Adrenal gland (tissue), 9 donors: ENCODE measurements at regions not wholly inside any gene's neighbourhood (a gene's known extent, or its start where the extent isn't known, plus 50 kb on each side); places are given as distances from the start of the nearest gene placed in this dataset.

Experiments
- DNase-seq, 7 donors: peaks; one replicate each; pipeline ENCODE4 v3.0.0-alpha.2; 2019 to 2020
- H3K27ac ChIP-seq, 5 donors: fragments of 200-600 bp; sonication (generic) in 4 of 5; 1 replicate in 3 of 5; 2 replicates in 2 of 5; pipeline versions ENCODE4 v1.5.1 to v1.8.0; 2016 to 2020; ENCODE audit warnings: mild to moderate bottlenecking in 1 of 5
- H3K27me3 ChIP-seq: fragments of 200-600 bp; 2 replicates; pipeline ENCODE4 v1.8.0; 2021
- H3K36me3 ChIP-seq, 2 donors: fragments of 200-600 bp; replicated peaks in 1 of 2; 1 replicate in 1 of 2; 2 replicates in 1 of 2; pipeline versions ENCODE4 v1.5.1 to v1.8.0; 2018 to 2022
- H3K4me1 ChIP-seq, 2 donors: fragments of 200-600 bp; replicated peaks in 1 of 2; 1 replicate in 1 of 2; 2 replicates in 1 of 2; pipeline versions ENCODE4 v1.5.1 to v1.8.0; 2018 to 2021
- H3K4me3 ChIP-seq, 4 donors: fragments of 200-600 bp; sonication (generic) in 3 of 4; one replicate each; pipeline ENCODE4 v1.5.1; 2016 to 2018
- H3K9me3 ChIP-seq, 3 donors: fragments of 200-600 bp; sonication (generic) in 1 of 3; replicated peaks in 1 of 3; 1 replicate in 2 of 3; 2 replicates in 1 of 3; pipeline versions ENCODE4 v1.5.1 to v1.8.0; 2016 to 2021
- POLR2A ChIP-seq, 2 donors: fragments of 450-650 bp; IDR thresholded peaks; one replicate each; pipeline ENCODE4 v1.6.1; 2017; ENCODE audit warnings: antibody characterized with exemption in 2 of 2, mild to moderate bottlenecking in 2 of 2, moderate library complexity in 1 of 2
- WGBS, 4 donors: extraction: QIAGEN DNeasy Blood & Tissue Kit in 2 of 4; methylation state at CpG; one replicate each; pipeline versions ENCODE4 v1.1.5 to v1.1.7; 2013 to 2017; 5-methylcytosine and 5-hydroxymethylcytosine counted together
- intact Hi-C, 2 donors: fragments of 100-400 bp; cut with DNase I; formaldehyde crosslinking; loops; one replicate each; pipeline versions ENCODE4 v1.14.1 to v1.15.0; 2022 to 2023
- TF ChIP-seq, protein P1 (sequence below), 6 experiments: fragments of 450-650 bp in 4 of 6; fragments of 200-600 bp in 2 of 6; sonication (generic) in 1 of 6; IDR thresholded peaks; 1 replicate in 5 of 6; 2 replicates in 1 of 6; pipeline versions ENCODE4 v1.5.1 to v1.8.0; 2016 to 2021; ENCODE audit warnings: antibody characterized with exemption in 6 of 6, mild to moderate bottlenecking in 2 of 6, moderate library complexity in 1 of 6
- donor health status: healthy with polysubstance abuse.
- donor health status: Bipolar disorder and iron deficiency.
- donor health status: DM: yes; HTN: yes; CAD: no.
- donor health status: DM: no; HTN: no; CAD: no.
- donor health status: DM: no; HTN: no; CAD: no.

DNA sequence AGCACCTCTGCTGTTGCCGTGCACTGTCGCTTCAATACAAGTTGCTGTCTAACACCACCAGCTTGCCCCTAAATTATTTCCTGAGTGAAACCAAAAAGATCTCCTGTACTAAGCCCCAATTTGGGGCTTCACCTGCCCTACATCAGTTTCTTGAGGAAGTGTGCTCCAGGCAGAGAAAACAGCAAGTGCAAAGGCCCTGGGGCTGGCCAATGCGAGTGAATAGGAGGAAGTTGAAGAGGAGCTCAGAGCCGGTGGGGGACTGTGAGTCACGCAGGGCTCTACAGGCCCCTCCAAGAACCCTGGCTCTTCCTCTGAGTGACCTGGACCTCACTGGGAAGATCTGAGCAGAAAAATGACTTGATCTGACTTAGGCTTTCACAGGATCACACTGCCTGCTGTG is 117.2 kb downstream of the IPO8 start:
- no peak for DNase-seq
- no peak overlapping the region for H3K27ac ChIP-seq
- no peaks in the 10 kb centered on the region for H3K9me3 ChIP-seq
- no peak overlapping the region for H3K4me3 ChIP-seq
- no peaks in the 10 kb centered on the region for H3K36me3 ChIP-seq
- intact Hi-C loops: no loop called here
- H3K27me3 ChIP-seq: no peaks in the 10 kb centered on the region
- H3K4me1 ChIP-seq: no peaks in the 10 kb centered on the region
- WGBS, 4 donors: 71 to 88% (median 81%) methylated on average over 5 of the region's 5 CpGs
- no peak for TF ChIP-seq POLR2A (IDR thresholded peaks at IDR 0.05)
- TF ChIP-seq, protein P1, sequence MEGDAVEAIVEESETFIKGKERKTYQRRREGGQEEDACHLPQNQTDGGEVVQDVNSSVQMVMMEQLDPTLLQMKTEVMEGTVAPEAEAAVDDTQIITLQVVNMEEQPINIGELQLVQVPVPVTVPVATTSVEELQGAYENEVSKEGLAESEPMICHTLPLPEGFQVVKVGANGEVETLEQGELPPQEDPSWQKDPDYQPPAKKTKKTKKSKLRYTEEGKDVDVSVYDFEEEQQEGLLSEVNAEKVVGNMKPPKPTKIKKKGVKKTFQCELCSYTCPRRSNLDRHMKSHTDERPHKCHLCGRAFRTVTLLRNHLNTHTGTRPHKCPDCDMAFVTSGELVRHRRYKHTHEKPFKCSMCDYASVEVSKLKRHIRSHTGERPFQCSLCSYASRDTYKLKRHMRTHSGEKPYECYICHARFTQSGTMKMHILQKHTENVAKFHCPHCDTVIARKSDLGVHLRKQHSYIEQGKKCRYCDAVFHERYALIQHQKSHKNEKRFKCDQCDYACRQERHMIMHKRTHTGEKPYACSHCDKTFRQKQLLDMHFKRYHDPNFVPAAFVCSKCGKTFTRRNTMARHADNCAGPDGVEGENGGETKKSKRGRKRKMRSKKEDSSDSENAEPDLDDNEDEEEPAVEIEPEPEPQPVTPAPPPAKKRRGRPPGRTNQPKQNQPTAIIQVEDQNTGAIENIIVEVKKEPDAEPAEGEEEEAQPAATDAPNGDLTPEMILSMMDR (IDR thresholded peaks at IDR 0.05): no peak

DNA sequence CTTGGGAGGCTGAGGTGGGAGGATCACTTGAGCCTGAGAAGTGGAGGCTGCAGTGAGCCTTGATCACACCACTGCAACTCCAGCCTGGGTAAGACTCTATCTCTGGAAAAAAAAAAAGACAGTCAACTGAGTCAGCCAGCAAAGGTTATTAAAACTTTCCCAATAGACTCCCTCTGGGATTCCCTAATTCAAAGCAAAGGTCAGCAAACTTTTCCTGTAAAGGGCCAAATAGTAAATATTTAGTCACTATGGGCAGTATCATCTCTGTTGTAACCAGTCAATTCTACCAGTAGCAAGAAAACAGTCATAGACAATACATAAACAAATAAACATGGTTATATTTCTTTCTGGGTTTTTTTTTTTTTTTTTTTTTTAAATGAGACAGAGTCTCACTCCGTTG is 122.5 kb downstream of the IPO8 start:
- intact Hi-C loops: no loop called here
- 90 to 94% (median 91%) methylated on average over 1 of the region's 1 CpG for WGBS, 4 donors
- no peak overlapping the region for H3K27ac ChIP-seq

DNA sequence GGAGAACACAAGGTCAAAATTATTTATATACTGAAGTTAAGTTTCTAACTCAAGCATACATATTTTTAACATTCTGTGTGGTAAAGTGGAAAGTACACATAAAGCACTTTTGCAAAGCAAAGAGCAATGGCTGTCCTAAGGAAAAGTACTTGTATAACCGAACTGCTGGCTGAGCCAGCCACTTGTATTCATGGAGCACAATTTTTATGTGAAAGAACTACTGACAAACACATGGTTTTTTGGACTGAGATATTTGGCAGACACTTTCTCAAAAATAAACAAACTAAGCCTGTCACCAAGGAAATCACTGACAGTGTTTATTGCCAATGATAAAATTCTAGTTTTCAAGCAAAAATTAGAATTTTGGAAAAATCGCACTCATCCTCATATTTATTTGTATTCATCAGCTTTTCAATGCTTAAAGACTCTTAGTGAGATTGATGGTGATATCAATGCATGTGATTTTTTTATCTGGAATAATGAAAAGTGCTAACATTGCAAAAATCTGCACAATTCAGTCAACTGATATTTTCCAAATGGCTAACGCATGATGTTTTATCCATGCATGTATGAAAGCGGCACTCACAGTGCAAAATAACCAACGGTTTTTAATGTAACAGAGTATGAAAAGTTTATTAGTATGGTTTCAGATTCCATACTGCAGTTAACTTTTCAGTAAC is 125.3 kb downstream of the IPO8 start:
- Histone ChIP-seq H3K4me3 (no peak overlapping the region), H3K36me3 (no peaks in the 10 kb centered on the region), H3K4me1 (no peaks in the 10 kb centered on the region), H3K27me3 (no peaks in the 10 kb centered on the region), H3K27ac (no peak overlapping the region), H3K9me3 (no peaks in the 10 kb centered on the region)
- intact Hi-C loops: no loop called here
- TF ChIP-seq POLR2A (IDR thresholded peaks at IDR 0.05): no peak
- TF ChIP-seq, protein P1 (IDR thresholded peaks at IDR 0.05): no peak
- WGBS, 4 donors: 84 to 88% (median 86%) methylated on average over 5 of the region's 5 CpGs
- no peak for DNase-seq

More for the DNA sequence above, 122.5 kb downstream of the IPO8 start:
- Histone ChIP-seq H3K4me3 (no peak overlapping the region), H3K4me1 (no peaks in the 10 kb centered on the region), H3K9me3 (no peaks in the 10 kb centered on the region), H3K27me3 (no peaks in the 10 kb centered on the region), H3K36me3 (no peaks in the 10 kb centered on the region)
- no peak for TF ChIP-seq POLR2A (IDR thresholded peaks at IDR 0.05)
- TF ChIP-seq, protein P1 (IDR thresholded peaks at IDR 0.05): no peak
- no peak for DNase-seq

DNA sequence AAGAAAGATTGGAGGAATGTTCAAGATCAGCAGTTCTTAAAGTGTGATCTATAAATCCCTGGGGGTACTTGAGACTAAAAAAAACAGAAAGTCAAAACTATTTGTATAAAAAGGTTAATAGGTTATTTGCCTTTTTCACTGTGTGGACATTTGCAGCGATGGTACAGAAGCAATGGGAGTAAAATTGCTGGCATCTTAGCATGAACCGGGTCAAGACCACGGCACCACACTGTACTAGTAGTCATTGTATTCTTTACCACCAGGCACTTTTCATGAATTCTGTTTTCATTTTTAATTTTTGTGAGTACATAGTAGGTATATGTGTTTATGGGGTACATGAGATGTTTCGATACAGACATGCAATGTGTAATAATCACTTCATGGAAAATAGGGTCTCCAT is 126.2 kb downstream of the IPO8 start:
- H3K4me1 ChIP-seq: no peaks in the 10 kb centered on the region
- DNase-seq: no peak

More for the DNA sequence above, 126.2 kb downstream of the IPO8 start:
- WGBS, 4 donors: 38 to 93% (median 78%) methylated on average over 4 of the region's 4 CpGs
- H3K27ac ChIP-seq: no peak overlapping the region
- H3K36me3 ChIP-seq: no peaks in the 10 kb centered on the region
- intact Hi-C loops: no loop called here
- no peak overlapping the region for H3K4me3 ChIP-seq
- no peak for TF ChIP-seq POLR2A (IDR thresholded peaks at IDR 0.05)
- TF ChIP-seq, protein P1 (IDR thresholded peaks at IDR 0.05): no peak
- no peaks in the 10 kb centered on the region for H3K27me3 ChIP-seq
- H3K9me3 ChIP-seq: no peaks in the 10 kb centered on the region
